ENCODE measurements at regions not wholly inside any gene's neighbourhood (a gene's known extent, or its start where the extent isn't known, plus 50 kb on each side); places are given as distances from the start of the nearest gene placed in this dataset.

DNA sequence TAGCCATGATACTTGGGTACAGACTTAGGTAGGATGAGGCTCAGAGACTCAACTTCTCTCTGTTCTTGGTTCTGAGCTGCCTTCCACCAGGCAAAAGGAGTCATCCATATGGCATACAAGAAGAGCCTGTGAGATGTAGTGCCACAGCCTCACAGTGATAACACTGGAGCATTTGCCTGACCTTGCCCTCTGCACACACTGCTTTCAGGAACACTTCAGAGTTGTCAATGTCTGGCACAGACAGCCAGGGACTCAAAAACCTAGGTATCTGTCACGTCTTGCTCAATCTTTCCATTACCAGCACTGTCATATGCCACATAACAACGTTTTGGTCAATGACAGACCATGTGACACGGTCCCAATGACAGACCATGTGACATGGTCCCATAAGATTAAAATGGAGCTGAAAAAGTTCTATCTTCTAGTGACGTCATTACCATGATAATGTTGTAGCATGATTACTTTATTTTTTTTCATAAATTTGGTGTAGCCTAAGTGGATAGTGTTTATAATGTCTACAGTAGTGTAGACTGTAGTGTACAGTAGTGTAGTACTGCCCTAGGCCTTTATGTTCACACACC is 199.9 kb upstream of the CTTNBP2NL start:
- Histone ChIP-seq H3K4me3 (ENCODE audit: low read length, poor library complexity, severe bottlenecking) (no peak overlapping the region), H3K4me1 (ENCODE audit: insufficient read depth, low read length, poor library complexity, severe bottlenecking) (no peaks in the 10 kb centered on the region), H4K20me1 (ENCODE audit: insufficient read depth, low read length, poor library complexity, severe bottlenecking) (no peaks in the 10 kb centered on the region), H3K4me2 (ENCODE audit: low read depth, low read length, poor library complexity, severe bottlenecking) (no peak overlapping the region), H3K36me3 (ENCODE audit: insufficient read depth, low read length) (no peaks in the 10 kb centered on the region), H3K9ac (ENCODE audit: low read depth, low read length, poor library complexity, severe bottlenecking) (no peak overlapping the region), H3K9me2 (replicated peaks; ENCODE audit: low read depth, low read length) (no peaks in the 10 kb centered on the region; the same call in 1 of the 2 replicates), H3F3A (ENCODE audit: low read depth) (no peaks in the 10 kb centered on the region), H3K27me3 (ENCODE audit: insufficient read depth, low read length, poor library complexity, severe bottlenecking) (no peaks in the 10 kb centered on the region), H3K9me3 (ENCODE audit: insufficient read depth, low read depth, low read length) (no peaks in the 10 kb centered on the region), H3K79me2 (ENCODE audit: insufficient read depth, low read length) (no peaks in the 10 kb centered on the region), H2AFZ (ENCODE audit: low read length) (no peak overlapping the region)
- no peak for TF ChIP-seq EZH2phosphoT487 (IDR thresholded peaks at IDR 0.05; ENCODE audit: borderline replicate concordance)
- TF ChIP-seq, protein P1, sequence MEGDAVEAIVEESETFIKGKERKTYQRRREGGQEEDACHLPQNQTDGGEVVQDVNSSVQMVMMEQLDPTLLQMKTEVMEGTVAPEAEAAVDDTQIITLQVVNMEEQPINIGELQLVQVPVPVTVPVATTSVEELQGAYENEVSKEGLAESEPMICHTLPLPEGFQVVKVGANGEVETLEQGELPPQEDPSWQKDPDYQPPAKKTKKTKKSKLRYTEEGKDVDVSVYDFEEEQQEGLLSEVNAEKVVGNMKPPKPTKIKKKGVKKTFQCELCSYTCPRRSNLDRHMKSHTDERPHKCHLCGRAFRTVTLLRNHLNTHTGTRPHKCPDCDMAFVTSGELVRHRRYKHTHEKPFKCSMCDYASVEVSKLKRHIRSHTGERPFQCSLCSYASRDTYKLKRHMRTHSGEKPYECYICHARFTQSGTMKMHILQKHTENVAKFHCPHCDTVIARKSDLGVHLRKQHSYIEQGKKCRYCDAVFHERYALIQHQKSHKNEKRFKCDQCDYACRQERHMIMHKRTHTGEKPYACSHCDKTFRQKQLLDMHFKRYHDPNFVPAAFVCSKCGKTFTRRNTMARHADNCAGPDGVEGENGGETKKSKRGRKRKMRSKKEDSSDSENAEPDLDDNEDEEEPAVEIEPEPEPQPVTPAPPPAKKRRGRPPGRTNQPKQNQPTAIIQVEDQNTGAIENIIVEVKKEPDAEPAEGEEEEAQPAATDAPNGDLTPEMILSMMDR (conservative IDR thresholded peaks at IDR 0.05; ENCODE audit: low read length), result no peak

DNA sequence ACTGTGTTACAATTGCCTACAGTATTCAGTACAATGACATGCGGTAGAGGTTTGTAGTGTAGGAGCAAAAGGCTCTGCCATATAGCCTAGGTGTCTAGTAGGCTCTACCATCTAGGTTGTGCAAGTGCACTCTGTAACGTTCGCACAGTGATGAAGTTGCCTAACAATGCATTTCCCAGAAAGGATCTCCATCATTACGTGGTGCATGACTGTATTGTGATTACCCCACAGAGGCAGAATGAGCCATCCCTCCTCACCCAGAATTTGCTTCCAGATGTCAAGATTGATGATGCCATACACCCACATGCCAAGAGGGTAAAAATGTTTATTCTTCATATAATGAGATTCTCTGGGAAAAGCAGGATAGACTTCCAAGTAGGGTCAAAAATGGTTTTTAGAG is 199.3 kb upstream of the CTTNBP2NL start:
- Histone ChIP-seq H3K4me3 (ENCODE audit: low read length, poor library complexity, severe bottlenecking) (no peak overlapping the region), H3K9me2 (replicated peaks; ENCODE audit: low read depth, low read length) (no peaks in the 10 kb centered on the region; the same call in 1 of the 2 replicates), H2AFZ (ENCODE audit: low read length) (no peak overlapping the region), H3K9me3 (ENCODE audit: insufficient read depth, low read depth, low read length) (no peaks in the 10 kb centered on the region), H4K20me1 (ENCODE audit: insufficient read depth, low read length, poor library complexity, severe bottlenecking) (no peaks in the 10 kb centered on the region), H3K27me3 (ENCODE audit: insufficient read depth, low read length, poor library complexity, severe bottlenecking) (no peaks in the 10 kb centered on the region), H3K36me3 (ENCODE audit: insufficient read depth, low read length) (no peaks in the 10 kb centered on the region), H3F3A (ENCODE audit: low read depth) (no peaks in the 10 kb centered on the region), H3K4me2 (ENCODE audit: low read depth, low read length, poor library complexity, severe bottlenecking) (no peak overlapping the region), H3K9ac (ENCODE audit: low read depth, low read length, poor library complexity, severe bottlenecking) (no peak overlapping the region), H3K4me1 (ENCODE audit: insufficient read depth, low read length, poor library complexity, severe bottlenecking) (no peaks in the 10 kb centered on the region), H3K79me2 (ENCODE audit: insufficient read depth, low read length) (no peaks in the 10 kb centered on the region)
- TF ChIP-seq, protein P1 (conservative IDR thresholded peaks at IDR 0.05; ENCODE audit: low read length), result no peak
- no peak for TF ChIP-seq EZH2phosphoT487 (IDR thresholded peaks at IDR 0.05; ENCODE audit: borderline replicate concordance)

- Histone ChIP-seq H3F3A (ENCODE audit: low read depth) (no peaks in the 10 kb centered on the region), H3K9me3 (ENCODE audit: insufficient read depth, low read depth, low read length) (no peaks in the 10 kb centered on the region), H3K4me3 (ENCODE audit: low read length, poor library complexity, severe bottlenecking) (no peak overlapping the region), H3K4me2 (ENCODE audit: low read depth, low read length, poor library complexity, severe bottlenecking) (no peak overlapping the region), H3K79me2 (ENCODE audit: insufficient read depth, low read length) (no peaks in the 10 kb centered on the region), H3K9ac (ENCODE audit: low read depth, low read length, poor library complexity, severe bottlenecking) (no peak overlapping the region), H3K36me3 (ENCODE audit: insufficient read depth, low read length) (no peaks in the 10 kb centered on the region), H4K20me1 (ENCODE audit: insufficient read depth, low read length, poor library complexity, severe bottlenecking) (no peaks in the 10 kb centered on the region), H3K27me3 (ENCODE audit: insufficient read depth, low read length, poor library complexity, severe bottlenecking) (no peaks in the 10 kb centered on the region), H3K4me1 (ENCODE audit: insufficient read depth, low read length, poor library complexity, severe bottlenecking) (no peaks in the 10 kb centered on the region), H2AFZ (ENCODE audit: low read length) (no peak overlapping the region), H3K9me2 (replicated peaks; ENCODE audit: low read depth, low read length) (no peaks in the 10 kb centered on the region)
- TF ChIP-seq, protein P1 (conservative IDR thresholded peaks at IDR 0.05; ENCODE audit: low read length), result no peak
- no peak for TF ChIP-seq EZH2phosphoT487 (IDR thresholded peaks at IDR 0.05; ENCODE audit: borderline replicate concordance)
Measured at GRCh38 chr1:112209493-112209892, 186.5 kb upstream of the CTTNBP2NL start.
